Activated gamma-delta T cell treated with anti-CD3 and anti-CD28 coated beads, Interleukin-2, amount 50 U/mL, for 16 hours (primary cell): ENCODE measurements at regions not wholly inside any gene's neighbourhood (a gene's known extent, or its start where the extent isn't known, plus 50 kb on each side); places are given as distances from the start of the nearest gene placed in this dataset.
A peak's percentile ranks its signal among the peaks of the same experiment; 100 is the strongest.

Source experiments
- DNase-seq: peaks from one replicate; pipeline ENCODE4 v3.0.0-alpha.2; 2020; ENCODE audit warnings: low read depth

- no peak for DNase-seq
Observed at GRCh38 chr3:16809482-16809881, 75.3 kb upstream of the PLCL2 start.

DNA sequence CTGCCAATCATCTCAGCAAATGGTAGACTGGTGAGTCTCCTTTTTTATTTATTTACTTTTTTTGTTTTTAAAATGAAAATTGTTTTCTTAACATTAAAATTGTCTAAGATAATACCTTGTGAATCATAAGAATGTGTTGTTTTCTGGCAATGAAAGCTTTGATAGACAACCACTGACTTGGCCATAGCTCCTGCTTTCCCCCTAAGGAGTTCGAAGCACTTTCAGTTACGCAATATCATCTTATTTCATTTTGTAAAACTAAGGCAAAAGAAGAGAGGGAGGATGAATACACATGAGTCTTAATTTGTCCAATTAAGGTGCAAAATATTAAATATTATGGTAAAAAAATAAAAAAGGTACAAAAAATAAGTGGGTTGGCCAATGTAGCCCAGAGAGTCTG, 74.8 kb upstream of the PLCL2 start:
- no peak for DNase-seq

DNA sequence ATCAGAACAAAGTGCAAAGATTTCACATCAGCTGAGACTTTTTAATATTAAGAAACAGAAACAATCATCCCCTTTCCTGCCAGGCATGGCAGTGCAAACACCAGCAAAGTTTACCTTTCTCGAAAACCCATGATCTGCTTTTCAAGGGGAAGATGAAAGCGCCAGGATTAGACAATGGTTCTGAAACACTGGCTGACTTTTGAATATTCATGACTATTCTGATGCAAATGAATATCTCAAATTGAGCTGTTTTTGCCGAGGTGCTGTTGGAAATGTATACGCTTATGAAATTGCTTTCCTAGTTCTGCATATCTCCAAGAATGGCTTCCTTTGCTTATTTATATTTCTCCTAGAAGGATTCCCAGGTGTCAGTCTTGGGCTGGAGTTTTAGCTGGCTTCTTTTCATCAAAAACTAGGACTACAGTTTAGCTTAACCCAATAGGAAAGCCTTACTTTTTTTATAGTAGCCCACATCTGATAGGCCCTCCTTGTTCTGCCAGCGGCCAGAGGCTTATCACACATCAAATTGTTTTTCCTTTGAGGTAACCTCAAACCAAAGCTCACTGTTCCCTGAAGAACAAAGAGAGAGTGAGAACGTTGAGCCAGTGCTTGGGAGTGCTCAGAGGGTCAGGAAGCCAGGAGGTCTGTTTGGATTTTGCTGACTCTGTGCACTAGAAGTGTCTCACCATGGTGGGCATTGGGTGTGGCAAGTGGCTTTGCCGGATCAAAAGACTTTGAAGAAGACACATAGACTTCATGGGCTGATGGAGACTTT, 74.0 kb upstream of the PLCL2 start:
- DNase-seq, result no peak

- DNase-seq, result no peak
Observed at GRCh38 chr3:16811950-16812349, 72.8 kb upstream of the PLCL2 start.

DNA sequence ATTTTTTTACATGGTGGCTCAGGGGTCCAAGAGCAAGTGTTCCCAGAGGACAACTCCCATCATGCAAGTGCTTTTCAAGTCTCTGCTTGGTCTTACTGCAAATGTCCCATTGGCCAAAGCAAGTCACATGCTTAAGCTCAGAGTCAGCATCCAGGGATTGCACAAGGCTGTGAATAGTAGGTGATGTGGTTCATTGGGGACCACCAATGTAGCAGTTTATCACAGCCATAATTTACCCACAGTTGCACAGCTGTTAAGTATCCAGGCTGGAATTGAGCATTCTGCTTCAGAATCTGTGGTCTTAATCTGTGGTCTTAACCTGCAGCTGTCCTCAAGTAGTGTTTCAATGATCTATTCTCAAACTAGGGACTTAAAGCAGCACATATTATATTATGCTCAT, 71.4 kb upstream of the PLCL2 start:
- DNase-seq, result no peak

GRCh38 chr3:16816048-16816780, 68.5 kb upstream of the PLCL2 start:
- DNase-seq, result no peak

DNA sequence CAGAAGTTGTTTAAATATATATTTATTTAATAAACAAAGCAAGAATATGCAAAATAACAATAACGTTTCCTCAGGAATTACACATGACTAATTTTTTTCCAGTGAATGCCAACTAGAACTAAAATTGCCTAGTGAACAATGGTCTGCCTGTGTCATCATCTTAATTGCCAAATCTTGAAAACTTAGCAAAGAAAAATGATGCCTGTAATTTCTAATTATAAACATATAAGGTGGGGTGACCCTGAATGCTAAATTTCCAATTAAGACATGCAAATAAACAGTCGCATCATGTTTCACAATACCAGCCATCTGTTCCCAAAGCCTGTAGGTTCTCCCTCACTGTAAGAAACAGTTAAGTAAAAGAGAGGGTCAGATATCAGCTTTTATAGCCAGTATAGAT, 67.6 kb upstream of the PLCL2 start:
- no peak for DNase-seq

- no peak for DNase-seq
Observed at GRCh38 chr3:16818194-16818593, 66.6 kb upstream of the PLCL2 start.

- no peak for DNase-seq
Observed at GRCh38 chr3:16818945-16819344, 65.8 kb upstream of the PLCL2 start.

GRCh38 chr3:16820485-16820884, 64.3 kb upstream of the PLCL2 start:
- no peak for DNase-seq

DNA sequence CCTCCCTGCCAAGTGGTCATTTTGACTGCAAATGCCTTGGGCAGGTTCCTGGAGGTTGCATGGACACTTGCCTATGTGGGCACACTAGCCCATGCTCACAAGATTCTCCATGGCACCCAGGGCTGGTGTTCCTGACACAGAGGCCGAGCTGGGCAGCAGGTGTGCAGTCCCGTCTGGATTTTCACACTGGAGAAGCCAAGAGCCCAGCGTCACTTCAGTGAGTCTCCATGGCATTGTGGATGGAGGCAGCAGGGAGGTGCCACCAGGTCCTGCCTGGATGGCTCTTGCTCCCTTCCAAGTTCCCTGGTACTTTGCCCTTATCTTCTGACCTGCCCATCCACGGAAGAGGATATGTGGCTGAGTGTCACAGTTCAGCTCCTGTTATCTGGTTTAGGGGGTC, 63.7 kb upstream of the PLCL2 start:
- no peak for DNase-seq

- DNase-seq, result peak; percentile 7
Observed at GRCh38 chr3:16824081-16824696, 60.6 kb upstream of the PLCL2 start.

- DNase-seq, result no peak
Observed at GRCh38 chr3:16825617-16826204, 59.0 kb upstream of the PLCL2 start.

DNA sequence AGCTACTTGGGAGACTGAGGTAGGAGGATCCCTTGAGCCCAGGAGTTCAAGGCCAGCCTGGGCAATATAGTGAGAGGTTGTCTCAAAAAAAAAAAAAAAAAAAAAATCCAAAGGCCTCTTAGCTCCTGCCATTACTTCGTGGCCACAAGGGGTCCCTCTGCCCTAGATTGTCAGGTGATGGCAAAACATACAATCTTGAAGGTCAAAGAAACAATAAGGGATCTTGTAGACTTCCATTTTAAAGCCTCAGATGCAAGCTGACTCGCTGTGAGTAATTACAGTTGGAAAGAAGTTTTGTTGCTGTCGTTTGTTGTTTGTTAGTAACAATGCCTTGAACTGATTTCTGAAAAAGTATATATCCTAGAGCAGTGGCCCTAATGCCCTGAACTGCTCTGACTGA, 55.9 kb upstream of the PLCL2 start:
- peak; percentile 22 for DNase-seq

DNA sequence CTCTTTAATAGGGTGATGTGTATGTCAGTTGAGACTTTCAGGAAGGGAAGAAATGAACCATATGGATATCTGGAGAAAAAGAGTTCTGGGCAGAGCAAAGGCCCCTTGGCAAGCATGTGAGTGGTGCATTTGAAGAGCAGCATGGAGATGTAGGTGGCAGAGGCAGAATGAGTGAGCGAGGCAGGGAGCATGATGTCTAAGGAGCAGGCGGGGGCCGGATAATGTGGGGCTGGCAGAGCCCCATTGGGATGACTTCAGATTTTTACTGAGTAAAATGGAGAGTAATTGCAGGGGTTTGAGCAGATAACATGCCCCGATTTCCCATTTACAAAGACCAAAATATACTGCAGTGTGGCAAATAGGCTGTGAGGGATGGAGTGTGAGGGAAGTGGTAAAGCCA, 52.9 kb upstream of the PLCL2 start:
- no peak for DNase-seq

- no peak for DNase-seq
Observed at GRCh38 chr3:16834214-16834613, 50.5 kb upstream of the PLCL2 start.

DNA sequence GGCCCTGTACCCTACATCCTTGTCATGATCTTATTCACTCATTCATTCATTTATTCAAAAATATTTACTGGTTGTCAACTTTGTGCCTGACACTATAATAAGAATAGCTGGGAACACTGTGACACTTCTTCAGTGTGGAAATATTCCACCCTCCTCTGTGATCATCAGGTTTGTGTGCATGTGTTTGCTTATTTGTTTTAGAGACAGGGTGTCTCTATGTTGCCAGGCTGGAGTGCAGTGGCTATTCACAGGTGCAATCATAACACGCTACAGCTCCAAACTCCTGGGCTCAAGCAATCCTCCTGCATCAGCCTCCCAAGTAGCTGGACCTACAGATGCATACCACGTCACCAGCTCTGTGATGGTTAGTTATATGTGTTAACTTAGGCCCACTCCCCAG, 50.0 kb upstream of the PLCL2 start:
- no peak for DNase-seq
